Occipital lobe (tissue), 1 donor: ENCODE measurements at regions not wholly inside any gene's neighbourhood (a gene's known extent, or its start where the extent isn't known, plus 50 kb on each side); places are given as distances from the start of the nearest gene placed in this dataset.

Source experiments
- DNase-seq: peaks from one replicate; lab custom pipeline; 2025; lab: John Stamatoyannopoulos, UW

GRCh38 chr3:137202941-137203340 lies 245.2 kb downstream of the IL20RB start:
- DNase-seq = no peak

- no peak for DNase-seq
Observed at GRCh38 chr3:137204409-137204808, 246.6 kb downstream of the IL20RB start.

DNA sequence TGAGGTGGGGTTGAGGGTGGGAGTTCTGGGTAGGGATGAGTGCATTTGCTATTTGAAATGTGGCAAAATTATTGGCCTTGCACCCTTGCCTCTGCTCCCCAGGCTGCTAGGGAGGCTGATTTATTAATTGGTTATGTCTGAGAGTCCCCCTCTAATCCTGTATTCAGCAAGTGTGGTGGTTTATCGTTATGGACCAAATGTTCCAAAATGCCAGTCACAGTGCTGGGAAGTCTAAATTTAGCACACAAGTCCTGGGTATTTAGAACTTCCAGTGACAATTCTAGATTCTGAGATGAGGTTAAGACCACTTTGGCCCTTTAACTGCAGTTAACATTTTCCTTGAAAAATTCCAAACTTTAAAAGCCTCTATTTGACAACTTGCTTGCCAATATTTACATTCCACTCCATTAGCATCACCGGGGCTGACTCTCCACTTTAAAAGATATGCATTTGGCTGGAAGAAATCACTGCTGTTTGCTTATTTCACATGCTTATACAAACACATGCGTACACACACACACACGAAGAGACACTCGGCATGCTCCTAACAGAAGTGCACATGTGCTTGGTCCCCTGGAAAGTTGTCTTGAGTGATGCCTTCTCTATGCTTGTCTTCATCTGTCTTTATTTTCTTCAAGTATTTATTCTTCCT lies 247.7 kb downstream of the IL20RB start:
- no peak for DNase-seq

DNA sequence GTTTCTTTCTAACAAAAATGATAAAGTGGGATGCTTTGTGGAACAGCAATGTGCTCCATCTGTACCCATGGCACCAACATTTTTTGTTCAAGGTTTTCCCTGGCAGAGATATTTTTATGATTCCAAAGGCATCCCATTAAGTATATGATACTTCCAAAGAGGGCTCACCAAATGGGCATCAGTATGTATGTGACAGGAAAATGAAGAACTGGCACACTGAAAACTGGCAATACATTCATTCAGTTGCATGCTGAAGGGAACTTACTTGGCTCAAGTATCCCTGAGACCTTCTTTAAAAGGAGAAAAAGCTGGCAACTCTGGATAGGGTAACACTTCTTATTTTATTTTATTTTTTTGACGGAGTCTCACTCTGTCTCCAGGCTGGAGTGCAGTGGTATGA lies 249.8 kb downstream of the IL20RB start:
- no peak for DNase-seq

DNA sequence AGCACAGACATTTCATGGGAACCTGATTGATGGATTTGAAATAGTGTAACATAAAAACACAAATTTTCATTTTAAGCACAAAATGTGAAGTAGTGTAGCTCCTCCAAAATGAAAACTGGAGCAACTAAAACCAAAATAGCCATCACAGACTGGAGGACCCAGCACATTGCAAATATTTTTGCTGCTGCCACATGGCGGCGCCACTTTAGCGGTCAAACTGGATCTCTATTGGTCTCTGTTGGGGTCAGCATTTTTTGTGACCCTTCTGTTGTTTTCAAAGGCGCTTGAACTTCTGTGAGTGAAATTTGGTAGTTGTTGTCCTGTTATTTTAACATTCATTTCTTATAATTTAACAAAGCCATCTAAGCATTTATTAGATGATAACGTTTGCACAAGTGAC lies 259.9 kb downstream of the IL20RB start:
- no peak for DNase-seq

DNA sequence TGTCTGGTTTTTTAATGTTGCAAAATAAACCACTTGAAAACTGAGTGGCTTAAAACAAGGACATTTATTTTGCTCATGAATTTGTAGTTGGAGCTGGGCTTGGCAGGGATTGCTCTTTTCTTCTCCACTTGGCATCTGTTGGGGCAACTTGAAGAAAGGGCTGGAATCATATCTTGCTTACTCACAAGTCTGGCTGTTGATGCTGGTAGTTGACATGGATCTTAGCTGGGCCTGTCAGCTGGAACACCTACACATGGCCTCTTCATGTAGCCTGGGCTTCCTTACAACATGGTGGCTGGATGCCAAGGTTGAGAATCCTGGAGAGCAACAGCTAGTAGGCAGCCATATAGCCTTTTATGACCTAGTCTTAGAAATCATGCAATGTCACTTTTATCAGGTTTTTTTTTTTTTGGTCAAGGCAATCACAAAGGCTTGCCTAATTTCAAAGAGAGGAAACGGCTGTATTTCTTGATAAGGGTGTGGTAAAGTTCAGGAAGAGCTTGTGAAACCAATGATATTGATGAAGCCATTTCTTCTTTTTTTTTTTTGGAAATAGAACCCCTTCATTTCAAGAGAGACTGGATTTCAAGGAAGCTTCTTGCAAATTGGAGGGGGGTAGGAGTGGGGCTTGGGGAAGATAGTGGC lies 262.1 kb downstream of the IL20RB start:
- no peak for DNase-seq

DNA sequence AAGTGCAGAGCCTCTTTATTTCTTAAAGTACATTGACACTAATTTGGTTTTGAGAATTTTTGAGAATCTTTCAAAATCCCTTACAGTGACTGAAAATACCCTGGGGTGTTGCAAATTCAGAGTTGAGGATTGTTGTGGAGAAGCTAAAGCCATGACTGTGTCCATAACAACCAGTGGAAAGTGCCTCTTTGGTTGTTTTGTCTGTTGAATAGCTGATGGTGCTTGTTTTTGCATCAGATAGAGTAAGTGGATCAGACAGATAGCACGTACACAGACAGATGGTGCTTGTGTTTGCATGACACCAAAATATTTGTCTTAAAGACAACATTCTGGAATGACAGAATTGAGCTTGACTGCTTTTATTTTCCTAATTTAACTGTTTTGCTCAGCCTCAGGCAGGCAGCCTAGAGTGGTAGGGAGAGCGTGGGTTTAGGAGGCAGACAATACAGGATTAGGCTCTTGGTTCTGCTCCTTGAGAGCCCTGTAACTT lies 265.0 kb downstream of the IL20RB start:
- no peak for DNase-seq

- no peak for DNase-seq
Observed at GRCh38 chr3:137224464-137224863, 266.7 kb downstream of the IL20RB start.

GRCh38 chr3:137242836-137243400 lies 285.1 kb downstream of the IL20RB start:
- no peak for DNase-seq

- DNase-seq = no peak
Observed at GRCh38 chr3:137246491-137246890, 288.7 kb downstream of the IL20RB start.

DNA sequence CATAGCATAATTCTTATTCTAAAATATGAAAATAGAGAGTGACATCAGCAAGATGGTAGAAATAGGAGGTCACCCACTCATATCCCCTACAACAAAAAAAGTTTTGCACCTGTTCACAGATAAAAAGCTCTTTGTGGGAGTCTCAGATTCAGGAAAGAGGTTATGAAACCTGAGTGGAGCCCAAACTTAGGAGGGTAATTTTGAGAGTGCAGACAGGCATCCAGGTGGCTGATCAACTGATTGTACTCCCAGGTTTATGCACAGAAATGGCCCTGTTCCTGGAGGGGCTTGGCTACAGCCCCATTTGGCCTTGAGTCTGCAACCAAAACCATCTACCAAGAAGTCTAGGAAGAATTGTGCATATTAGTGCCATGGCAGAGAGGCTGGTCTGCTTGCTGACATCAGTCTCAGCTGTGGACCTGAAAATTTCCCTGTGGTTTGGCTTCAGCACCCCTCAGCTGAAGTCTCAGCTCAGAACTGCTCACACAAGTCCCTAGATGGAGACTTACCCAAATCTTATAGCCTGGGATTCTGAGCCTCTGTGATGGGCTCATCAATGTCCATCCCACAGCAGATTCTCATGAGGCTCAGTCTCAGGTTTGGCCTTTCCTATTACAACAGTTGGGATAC lies 291.6 kb downstream of the IL20RB start:
- DNase-seq = no peak

DNA sequence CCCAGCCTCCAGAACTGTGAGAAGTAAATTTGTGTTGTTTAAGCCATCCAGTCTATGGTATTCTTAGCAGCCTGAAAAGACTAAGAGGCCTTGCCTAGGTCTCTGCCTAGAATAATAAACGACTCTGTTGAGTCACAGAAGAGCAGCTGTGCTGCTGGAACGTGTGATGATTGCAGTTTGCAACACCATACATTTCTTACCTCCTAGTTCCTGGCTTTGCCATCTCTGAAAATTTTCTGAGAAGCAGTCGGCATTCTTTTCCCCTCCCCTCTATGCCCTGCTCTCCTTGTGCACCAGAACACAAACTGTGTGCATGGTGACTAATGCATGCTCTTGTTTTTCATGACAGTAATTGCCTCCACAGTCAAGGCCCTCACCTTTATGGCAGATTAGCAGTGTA lies 301.3 kb downstream of the IL20RB start:
- no peak for DNase-seq

DNA sequence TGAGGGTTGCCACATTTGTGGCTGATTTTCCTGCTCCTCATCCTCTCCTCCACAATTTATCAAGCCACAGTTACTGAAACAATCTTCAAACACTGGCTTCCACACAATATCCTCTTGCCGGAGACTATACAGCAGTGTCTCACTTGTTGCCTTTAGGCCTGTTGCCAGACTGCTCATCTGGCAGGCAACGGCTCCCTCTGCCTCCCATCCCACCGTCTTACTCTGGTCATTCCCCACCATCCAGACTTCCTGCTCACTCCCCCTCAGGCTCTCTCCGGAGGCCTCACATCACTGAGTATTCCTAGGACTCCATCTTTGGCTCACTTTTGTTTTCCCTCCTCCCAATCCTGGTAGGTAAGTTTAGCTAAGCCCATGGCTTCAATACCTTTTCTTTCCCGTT lies 301.9 kb downstream of the IL20RB start:
- DNase-seq = no peak

DNA sequence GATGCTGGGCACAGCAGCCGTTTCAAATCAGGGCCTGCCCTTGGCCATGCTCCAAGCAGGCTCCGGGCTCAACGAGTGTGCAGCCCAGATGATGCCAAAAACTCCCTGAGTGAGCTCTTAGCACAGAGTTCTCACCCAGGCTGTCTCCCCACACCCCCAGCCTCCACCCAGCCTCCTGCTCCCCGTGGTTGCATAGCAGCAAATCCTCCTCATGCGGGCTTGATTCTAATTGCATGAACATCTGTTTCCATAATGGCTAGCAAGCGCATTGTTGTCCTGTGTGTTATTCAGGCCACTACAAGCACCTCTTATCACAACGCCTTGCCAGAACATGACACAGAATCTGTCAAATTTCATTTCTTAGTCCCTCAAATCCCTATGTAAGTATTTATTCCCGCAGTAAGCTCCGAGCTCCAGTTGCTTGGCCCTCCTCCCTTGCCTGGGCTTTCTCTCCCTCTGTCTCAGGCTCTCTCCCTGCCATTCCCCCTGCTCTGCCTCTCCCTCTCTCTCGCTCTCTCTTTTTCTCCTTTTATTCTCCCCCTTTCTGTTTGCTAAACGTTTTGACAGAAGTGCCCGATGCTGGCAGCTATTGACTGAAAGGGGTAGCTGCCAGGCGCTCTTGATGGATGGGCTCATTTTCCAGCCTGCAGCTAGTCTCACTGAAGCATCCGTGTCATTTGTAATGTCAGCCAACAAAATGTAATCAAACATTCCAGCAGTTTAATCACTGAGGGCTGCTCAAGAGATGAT lies 306.5 kb downstream of the IL20RB start:
- no peak for DNase-seq

- DNase-seq = no peak
Observed at GRCh38 chr3:137264843-137265330, 307.1 kb downstream of the IL20RB start.

DNA sequence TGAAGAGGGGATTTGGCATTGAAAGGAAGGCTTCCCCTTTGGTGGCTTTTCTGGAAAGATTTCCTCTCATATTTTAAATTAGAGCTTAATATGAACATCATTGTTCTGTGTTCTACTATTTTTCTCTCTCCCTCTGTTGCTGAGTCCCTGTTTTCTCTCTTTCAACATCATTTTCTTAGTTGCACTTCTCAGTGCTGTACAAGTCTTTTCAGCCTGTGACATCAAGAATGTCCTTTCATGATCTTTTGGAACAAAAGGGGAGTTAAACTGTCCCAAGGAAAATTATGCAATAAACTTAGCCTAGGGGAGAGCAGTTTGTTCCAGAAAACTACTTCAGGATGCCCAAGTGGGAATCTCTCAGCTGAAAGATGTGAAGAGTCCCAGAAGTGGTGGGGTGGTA lies 325.1 kb downstream of the IL20RB start:
- DNase-seq = no peak

- DNase-seq = no peak
Observed at GRCh38 chr3:137285924-137286323, 328.1 kb downstream of the IL20RB start.

DNA sequence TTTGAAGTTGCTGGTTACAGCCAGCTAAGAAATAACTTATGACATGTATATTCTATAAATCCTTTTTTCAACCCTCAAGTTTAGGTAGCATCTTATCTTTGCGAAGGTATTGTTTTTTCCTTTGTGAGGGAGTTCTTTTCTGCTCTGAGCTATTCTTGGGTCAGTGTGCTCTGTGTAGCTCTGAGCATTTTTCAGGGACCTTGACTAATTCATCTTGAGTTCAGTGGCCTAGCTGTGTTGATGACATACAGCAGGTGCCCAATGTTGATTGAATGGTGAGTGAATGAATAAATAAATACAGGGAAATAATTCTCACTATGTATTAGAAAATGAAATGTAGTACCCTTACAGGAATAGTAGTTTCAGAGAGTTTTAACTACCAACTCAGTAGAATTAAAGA lies 335.3 kb downstream of the IL20RB start:
- no peak for DNase-seq

DNA sequence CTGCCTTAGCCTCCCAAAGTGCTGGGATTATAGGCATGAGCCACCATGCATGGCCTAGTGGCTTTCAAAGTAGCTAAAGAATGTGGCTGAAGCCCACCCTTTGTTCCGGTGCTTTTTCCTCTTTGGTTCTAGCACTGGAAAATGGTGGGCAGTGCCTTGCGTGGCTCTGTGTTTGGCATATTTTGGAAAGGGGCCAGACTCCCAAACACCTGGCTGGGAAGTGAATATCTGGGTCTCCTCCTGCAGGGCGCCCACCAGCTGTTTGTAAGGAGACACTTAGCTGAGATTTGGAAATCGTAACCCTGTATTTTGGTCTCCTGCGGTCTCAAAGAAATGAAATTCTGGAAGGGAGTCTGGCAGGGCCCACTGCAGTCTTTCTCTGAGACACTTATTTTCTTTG lies 336.4 kb downstream of the IL20RB start:
- no peak for DNase-seq

GRCh38 chr3:137294839-137295238 lies 337.1 kb downstream of the IL20RB start:
- no peak for DNase-seq

GRCh38 chr3:137295336-137295735 lies 337.6 kb downstream of the IL20RB start:
- DNase-seq = no peak

GRCh38 chr3:137296116-137296515 lies 338.3 kb downstream of the IL20RB start:
- no peak for DNase-seq
